Parathyroid adenoma (tissue), 2 donors: ENCODE measurements at regions not wholly inside any gene's neighbourhood (a gene's known extent, or its start where the extent isn't known, plus 50 kb on each side); places are given as distances from the start of the nearest gene placed in this dataset.

Experiments used
- H2AFZ ChIP-seq: fragments of 300-600 bp; sonication (generic); one replicate; pipeline ENCODE4 v1.7.0; 2017; ENCODE audit warnings: antibody characterized with exemption, mild to moderate bottlenecking
- H3K27ac ChIP-seq: fragments of 300-600 bp; sonication (generic); one replicate; pipeline ENCODE4 v1.7.0; 2017
- H3K27me3 ChIP-seq: fragments of 300-600 bp; sonication (generic); one replicate; pipeline ENCODE4 v1.7.0; 2017; ENCODE audit warnings: low read length; ENCODE audit not compliant: control insufficient read depth, insufficient read depth
- H3K36me3 ChIP-seq: fragments of 300-600 bp; sonication (generic); one replicate; pipeline ENCODE4 v1.7.0; 2017; ENCODE audit warnings: low read length; ENCODE audit not compliant: control insufficient read depth, insufficient read depth
- H3K4me1 ChIP-seq: fragments of 300-600 bp; sonication (generic); one replicate; pipeline ENCODE4 v1.7.0; 2017; ENCODE audit warnings: control low read depth
- H3K4me2 ChIP-seq: fragments of 300-600 bp; sonication (generic); one replicate; pipeline ENCODE4 v1.7.0; 2017; ENCODE audit warnings: low read length
- H3K4me3 ChIP-seq: fragments of 300-600 bp; sonication (generic); one replicate; pipeline ENCODE4 v1.7.0; 2017; ENCODE audit warnings: low read depth, low read length
- H3K79me2 ChIP-seq: fragments of 300-600 bp; sonication (generic); one replicate; pipeline ENCODE4 v1.7.0; 2017; ENCODE audit warnings: control low read depth
- H3K9ac ChIP-seq: fragments of 300-600 bp; sonication (generic); one replicate; pipeline ENCODE4 v1.7.0; 2017; ENCODE audit warnings: mild to moderate bottlenecking
- H3K9me3 ChIP-seq: fragments of 300-600 bp; sonication (generic); one replicate; pipeline ENCODE4 v1.7.0; 2017; ENCODE audit warnings: low read length; ENCODE audit not compliant: control insufficient read depth
- TF ChIP-seq, protein P1 (sequence below): fragments of 300-600 bp; sonication (generic); IDR thresholded peaks from one replicate; pipeline ENCODE4 v1.7.0; 2017; ENCODE audit warnings: antibody characterized with exemption, mild to moderate bottlenecking
- donor health status: primary hyperparathyroidism.

DNA sequence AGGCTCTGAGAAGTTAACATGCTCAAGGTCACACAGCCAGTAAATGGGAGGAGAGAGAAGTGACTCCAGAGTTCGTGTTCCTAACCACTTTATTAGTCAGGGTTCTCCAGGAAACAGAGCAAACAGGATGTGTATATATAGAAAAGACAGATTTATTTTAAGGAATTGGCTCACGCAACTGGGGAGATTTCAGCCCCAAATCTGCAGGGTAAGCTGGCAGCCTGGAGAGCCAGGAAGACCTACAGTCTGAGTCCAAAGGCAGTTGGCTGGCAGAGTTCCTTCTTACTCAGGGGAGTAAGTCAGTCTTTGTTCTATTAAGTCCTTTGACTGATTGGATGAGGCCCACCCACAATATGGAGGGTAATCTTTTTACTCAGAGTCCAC lies 118.2 kb upstream of the PROK2 start:
- H3K4me3 ChIP-seq: no peak overlapping the region
- no peak overlapping the region for H3K9ac ChIP-seq
- no peaks in the 10 kb centered on the region for H3K4me1 ChIP-seq
- H3K27me3 ChIP-seq: no peaks in the 10 kb centered on the region
- H3K36me3 ChIP-seq: no peaks in the 10 kb centered on the region
- H3K4me2 ChIP-seq: no peak overlapping the region
- no peaks in the 10 kb centered on the region for H3K79me2 ChIP-seq
- H2AFZ ChIP-seq: no peak overlapping the region
- TF ChIP-seq, protein P1, sequence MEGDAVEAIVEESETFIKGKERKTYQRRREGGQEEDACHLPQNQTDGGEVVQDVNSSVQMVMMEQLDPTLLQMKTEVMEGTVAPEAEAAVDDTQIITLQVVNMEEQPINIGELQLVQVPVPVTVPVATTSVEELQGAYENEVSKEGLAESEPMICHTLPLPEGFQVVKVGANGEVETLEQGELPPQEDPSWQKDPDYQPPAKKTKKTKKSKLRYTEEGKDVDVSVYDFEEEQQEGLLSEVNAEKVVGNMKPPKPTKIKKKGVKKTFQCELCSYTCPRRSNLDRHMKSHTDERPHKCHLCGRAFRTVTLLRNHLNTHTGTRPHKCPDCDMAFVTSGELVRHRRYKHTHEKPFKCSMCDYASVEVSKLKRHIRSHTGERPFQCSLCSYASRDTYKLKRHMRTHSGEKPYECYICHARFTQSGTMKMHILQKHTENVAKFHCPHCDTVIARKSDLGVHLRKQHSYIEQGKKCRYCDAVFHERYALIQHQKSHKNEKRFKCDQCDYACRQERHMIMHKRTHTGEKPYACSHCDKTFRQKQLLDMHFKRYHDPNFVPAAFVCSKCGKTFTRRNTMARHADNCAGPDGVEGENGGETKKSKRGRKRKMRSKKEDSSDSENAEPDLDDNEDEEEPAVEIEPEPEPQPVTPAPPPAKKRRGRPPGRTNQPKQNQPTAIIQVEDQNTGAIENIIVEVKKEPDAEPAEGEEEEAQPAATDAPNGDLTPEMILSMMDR: no peak
- H3K27ac ChIP-seq: no peak overlapping the region
- H3K9me3 ChIP-seq: no peaks in the 10 kb centered on the region

DNA sequence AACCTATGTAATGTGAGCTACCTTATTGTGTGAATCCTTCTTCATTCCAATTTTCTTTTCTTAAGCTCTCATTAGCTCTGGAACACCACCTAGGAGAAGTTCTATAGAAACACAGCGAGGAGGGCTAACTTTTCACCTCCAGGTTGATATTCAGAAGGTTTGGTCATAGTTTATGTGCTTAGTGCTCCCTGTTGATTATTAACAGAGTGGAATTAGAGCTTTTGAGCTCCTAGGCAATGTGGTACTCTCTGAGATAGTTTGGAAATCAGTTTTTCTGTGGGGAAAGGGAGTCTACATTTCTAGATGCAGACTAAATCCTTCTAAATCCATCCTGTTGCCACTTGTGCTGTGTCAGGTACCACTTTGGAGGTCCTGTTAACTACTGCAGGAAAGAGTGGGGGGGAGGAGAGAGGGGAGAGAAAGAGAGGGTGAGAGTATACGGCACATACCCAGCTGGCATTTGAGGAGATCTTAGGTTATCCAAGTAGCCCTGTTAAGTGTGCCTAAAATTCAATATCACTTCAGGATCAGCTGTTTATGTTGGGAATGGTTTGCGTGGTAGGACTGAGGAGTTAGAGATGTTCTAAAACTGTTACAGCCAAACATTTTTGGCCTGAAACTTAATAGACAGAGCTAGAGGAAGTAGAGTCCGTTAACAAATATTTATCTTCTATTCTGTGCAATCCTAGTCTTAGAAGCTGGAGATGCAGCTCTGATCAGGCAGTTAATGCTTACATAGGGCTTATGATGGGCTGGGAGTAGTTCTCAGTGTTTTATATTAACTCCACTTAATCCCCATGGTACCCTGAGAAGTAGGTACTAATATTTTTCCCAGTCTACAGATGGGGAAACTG lies 117.5 kb upstream of the PROK2 start:
- TF ChIP-seq, protein P1: no peak
- H3K36me3 ChIP-seq: no peaks in the 10 kb centered on the region
- no peak overlapping the region for H3K4me3 ChIP-seq
- H3K27me3 ChIP-seq: no peaks in the 10 kb centered on the region
- no peak overlapping the region for H3K4me2 ChIP-seq
- H3K9ac ChIP-seq: no peak overlapping the region
- H3K4me1 ChIP-seq: no peaks in the 10 kb centered on the region
- no peak overlapping the region for H3K27ac ChIP-seq
- no peaks in the 10 kb centered on the region for H3K9me3 ChIP-seq
- H3K79me2 ChIP-seq: no peaks in the 10 kb centered on the region
- H2AFZ ChIP-seq: no peak overlapping the region

DNA sequence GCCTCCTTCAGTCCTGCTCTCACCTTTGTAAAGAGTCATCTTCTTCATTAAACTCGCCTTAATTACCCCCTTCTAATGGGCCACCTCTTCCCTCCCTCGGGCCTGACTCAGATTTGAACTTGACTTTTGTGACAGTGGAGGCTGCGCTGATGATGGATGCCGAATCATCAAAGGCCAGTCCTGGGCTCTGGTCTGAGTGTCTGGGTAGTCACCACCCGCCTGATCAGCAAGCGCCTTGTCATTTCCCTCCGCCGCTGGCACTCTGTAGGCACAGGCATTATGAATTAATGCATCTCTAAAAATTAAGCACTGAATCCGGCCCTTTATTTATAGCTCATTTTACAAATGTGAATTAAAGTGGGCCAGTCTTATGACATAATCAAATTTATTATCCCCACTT lies 116.7 kb upstream of the PROK2 start:
- TF ChIP-seq, protein P1: no peak
- H2AFZ ChIP-seq: no peak overlapping the region

DNA sequence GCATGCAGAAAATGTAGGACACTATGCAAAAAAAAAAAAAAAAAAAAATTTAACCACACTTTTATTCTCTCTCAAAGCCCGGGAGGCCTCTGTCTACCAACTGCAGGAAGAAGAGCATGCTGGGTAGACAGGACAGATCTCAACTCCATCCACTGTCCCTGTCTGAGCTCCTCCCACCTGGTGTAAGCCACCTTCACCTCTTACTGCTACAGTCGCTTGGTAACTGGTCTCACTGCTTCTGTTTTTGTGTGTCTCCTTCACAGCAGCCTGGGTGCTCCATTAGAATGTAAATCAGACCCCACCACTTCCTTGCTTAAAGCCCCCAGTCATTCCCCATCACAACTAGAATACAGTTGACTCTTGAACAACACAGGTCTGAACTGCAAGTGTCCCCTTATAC lies 115.1 kb upstream of the PROK2 start:
- no peak overlapping the region for H2AFZ ChIP-seq
- H3K27me3 ChIP-seq: no peaks in the 10 kb centered on the region
- H3K36me3 ChIP-seq: no peaks in the 10 kb centered on the region
- H3K4me3 ChIP-seq: no peak overlapping the region
- no peak overlapping the region for H3K9ac ChIP-seq
- H3K4me2 ChIP-seq: no peak overlapping the region
- no peaks in the 10 kb centered on the region for H3K9me3 ChIP-seq
- H3K79me2 ChIP-seq: no peaks in the 10 kb centered on the region
- H3K4me1 ChIP-seq: no peaks in the 10 kb centered on the region
- TF ChIP-seq, protein P1: no peak
- H3K27ac ChIP-seq: no peak overlapping the region

More for the DNA sequence above, 116.7 kb upstream of the PROK2 start:
- H3K4me3 ChIP-seq: no peak overlapping the region
- no peak overlapping the region for H3K27ac ChIP-seq
- no peaks in the 10 kb centered on the region for H3K36me3 ChIP-seq
- no peaks in the 10 kb centered on the region for H3K79me2 ChIP-seq
- no peaks in the 10 kb centered on the region for H3K4me1 ChIP-seq
- no peak overlapping the region for H3K9ac ChIP-seq
- H3K4me2 ChIP-seq: no peak overlapping the region
- H3K9me3 ChIP-seq: no peaks in the 10 kb centered on the region
- H3K27me3 ChIP-seq: no peaks in the 10 kb centered on the region

DNA sequence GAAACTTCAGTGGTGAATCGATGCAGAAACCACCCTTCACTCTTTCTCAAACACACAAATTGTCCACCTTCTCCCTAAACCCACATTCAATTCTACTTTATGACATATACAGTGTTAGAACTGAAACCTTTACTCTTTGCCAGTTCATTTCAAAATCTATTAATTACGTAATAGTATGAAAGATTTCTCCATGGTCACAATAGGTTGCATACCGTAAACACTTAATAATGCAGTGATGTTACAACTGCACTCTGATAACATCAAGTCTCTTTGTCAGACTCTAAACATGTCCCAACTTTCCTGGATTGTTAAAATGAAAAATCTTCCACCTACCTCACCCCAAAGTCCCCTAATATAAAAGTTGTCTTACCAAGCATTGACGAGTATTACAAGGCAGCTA lies 111.8 kb upstream of the PROK2 start:
- H3K4me2 ChIP-seq: no peak overlapping the region
- no peaks in the 10 kb centered on the region for H3K27me3 ChIP-seq
- no peak overlapping the region for H3K4me3 ChIP-seq
- no peaks in the 10 kb centered on the region for H3K36me3 ChIP-seq
- H3K9me3 ChIP-seq: no peaks in the 10 kb centered on the region
- H3K4me1 ChIP-seq: no peaks in the 10 kb centered on the region
- TF ChIP-seq, protein P1: no peak
- no peaks in the 10 kb centered on the region for H3K79me2 ChIP-seq
- H3K9ac ChIP-seq: no peak overlapping the region
- H2AFZ ChIP-seq: no peak overlapping the region
- H3K27ac ChIP-seq: no peak overlapping the region
